HG03025 (cell line): ENCODE measurements at regions not wholly inside any gene's neighbourhood (a gene's known extent, or its start where the extent isn't known, plus 50 kb on each side); places are given as distances from the start of the nearest gene placed in this dataset.
"Not testable (repeated sequence)": the region's sequence is repeated elsewhere in the genome, so short reads cannot be mapped to it uniquely, and the experiment has no call there.

Experiments
- ATAC-seq: cut with Tn5 transposase; IDR thresholded peaks from one replicate; pipeline ENCODE4 v1.9.1; 2021; ENCODE audit warnings: mild to moderate bottlenecking, moderate library complexity; ENCODE audit not compliant: unreplicated experiment, low FRiP score

DNA sequence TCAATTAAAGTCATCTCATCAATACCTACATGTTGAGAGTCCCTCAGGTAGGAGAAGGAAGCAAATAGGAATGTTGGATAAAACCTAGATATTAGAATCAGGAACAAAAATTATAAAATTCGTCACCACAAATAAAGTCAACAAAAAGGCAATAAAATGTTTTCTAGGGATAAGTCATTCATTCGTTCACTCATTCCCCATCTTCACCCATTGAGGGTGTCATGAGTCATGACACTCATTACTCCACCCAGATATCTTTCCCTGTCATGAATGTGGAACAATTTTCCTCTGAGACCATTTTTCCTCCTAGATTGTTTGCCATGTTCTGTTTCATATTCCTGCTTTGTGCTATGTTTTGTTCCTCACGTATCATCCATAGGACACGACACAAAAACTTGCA lies 50.9 kb upstream of the OLIG3 start:
- no peak for ATAC-seq

DNA sequence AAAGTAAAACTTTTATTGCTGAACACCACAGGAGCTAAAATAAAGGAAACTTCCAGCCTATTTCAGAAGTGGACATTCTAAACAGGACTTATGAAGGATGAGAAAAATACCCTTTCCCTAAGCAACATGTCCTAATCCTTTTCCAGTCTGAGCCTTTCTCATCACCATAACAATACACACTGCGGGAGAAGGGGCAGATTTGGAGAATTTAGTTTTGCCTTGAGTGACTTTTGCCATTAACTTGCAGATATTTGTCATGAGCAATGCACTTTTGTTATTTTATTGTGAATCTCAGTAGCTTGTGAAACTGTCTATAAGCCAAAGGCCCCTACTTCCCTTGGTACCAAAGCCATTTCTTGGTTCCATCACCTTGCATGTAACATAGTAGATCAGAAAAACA lies 53.0 kb upstream of the OLIG3 start:
- ATAC-seq = no peak

GRCh38 chr6:137547601-137548000 lies 53.4 kb upstream of the OLIG3 start:
- no peak for ATAC-seq

- no peak for ATAC-seq
Measured at GRCh38 chr6:137549106-137549505, 54.9 kb upstream of the OLIG3 start.

GRCh38 chr6:137550535-137550934 lies 56.3 kb upstream of the OLIG3 start:
- no peak for ATAC-seq

- ATAC-seq = no peak
Measured at GRCh38 chr6:137552146-137552545, 58.0 kb upstream of the OLIG3 start.

GRCh38 chr6:137552809-137553208 lies 58.6 kb upstream of the OLIG3 start:
- no peak for ATAC-seq

- not testable (repeated sequence) for ATAC-seq
Measured at GRCh38 chr6:137559521-137560183, 65.5 kb upstream of the OLIG3 start.

DNA sequence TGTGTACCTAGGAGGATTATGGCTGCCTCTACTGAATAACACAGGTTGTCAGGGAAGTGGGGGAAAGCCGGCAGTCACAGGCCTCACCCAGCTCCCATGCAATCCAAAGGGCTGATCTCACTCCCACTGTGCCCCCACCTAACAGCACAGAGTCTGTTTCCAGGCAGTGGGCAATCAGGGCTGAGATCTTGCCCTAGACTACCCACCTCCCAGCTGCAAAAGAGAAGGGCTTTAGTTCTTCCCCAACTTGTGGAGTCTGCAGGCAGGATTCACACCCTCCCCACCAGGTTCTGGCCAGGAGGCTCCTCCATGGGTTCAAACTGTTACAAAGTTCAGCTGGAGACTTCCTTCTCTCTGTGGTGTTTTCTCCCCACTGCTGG lies 66.0 kb upstream of the OLIG3 start:
- ATAC-seq = no peak

GRCh38 chr6:137568067-137568466 lies 73.9 kb upstream of the OLIG3 start:
- no peak for ATAC-seq

DNA sequence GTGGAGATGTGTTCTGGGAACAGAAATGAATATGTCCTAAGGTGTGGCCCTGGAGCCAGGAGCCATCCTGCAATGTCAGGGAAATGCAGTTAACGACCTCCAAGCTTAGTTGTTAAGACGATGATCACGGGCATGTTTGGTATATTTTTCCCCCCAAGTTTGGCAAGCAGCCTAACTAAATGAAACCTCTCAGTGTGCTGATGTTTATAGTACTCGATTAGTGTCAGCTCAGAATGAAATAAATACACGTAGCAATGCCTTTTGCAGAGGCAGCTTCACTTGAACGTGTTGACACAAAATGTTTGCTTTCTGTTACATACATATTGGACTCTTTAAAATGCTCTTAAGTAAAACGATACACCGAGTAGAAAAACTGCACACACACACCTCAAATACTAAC lies 76.2 kb upstream of the OLIG3 start:
- ATAC-seq = no peak

DNA sequence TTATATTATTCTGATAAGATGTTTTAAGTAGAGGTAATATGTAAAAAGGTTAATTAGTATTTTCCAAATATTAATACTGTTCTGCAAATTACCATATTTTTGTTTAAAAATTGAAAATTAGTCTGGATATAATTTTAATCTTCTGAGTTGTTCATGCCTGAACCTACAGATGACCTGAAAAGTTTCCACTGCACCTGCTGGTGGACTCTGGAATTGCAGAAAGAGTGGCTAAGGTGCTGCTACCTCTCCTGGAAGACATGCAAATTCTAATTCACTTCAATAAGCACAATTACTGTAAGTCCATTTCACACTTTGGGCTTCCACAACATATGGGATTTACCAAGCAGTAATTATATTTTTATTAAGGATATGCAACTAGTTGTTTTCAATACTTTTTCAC lies 77.7 kb upstream of the OLIG3 start:
- ATAC-seq = no peak

GRCh38 chr6:137573739-137574138 lies 79.5 kb upstream of the OLIG3 start:
- ATAC-seq = no peak

DNA sequence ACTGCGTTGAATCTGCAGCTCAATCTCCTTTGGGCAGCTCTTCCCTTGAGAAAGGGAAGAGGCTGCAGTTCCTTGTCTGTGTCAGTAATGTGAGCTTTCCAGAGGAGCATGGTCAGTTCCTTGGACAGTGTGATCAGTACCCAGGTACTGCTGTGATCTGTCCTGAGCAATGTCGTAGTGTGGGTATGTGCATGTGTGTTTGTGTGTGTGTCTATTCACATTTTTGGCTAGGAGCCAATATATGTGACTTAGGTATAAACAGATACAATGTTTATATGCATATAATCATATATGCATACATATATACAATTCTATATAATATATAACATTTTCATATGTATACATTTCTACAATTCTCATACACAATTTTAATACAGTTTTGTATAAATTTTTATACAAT lies 85.4 kb upstream of the OLIG3 start:
- no peak for ATAC-seq

DNA sequence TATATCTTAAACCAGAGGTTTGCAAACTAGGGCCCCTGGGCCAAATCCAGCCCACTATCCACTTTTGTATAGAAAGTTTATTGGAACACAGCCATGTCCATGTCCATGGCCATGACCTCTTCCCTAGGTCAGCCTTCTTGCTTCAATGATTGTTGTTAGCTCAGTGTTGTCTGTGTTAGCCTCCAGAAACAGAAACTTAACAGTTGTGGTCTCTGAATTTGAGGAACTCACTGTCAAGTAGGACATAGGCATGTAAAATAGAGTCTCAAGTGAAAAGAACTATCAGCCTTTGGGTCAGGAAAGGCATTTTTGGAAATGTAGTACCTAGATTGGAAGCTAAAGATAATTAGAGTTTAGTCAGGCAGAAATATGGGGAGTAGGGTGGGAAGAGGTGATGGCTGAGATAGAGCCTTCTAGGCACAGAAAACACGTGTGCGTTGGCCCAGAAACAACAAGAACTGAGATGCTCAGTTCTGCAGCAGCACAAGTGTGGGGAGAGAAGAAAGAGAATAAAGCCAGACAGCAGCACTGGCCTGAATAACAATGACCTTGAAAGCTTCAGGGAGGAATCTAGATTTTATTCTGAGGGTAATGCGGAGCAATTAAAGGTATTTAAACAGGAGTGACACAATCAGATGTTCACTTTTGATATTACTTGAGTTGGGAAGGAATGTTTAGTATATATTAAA lies 87.0 kb upstream of the OLIG3 start:
- ATAC-seq = no peak

- not testable (repeated sequence) for ATAC-seq
Measured at GRCh38 chr6:137583519-137583918, 89.3 kb upstream of the OLIG3 start.

DNA sequence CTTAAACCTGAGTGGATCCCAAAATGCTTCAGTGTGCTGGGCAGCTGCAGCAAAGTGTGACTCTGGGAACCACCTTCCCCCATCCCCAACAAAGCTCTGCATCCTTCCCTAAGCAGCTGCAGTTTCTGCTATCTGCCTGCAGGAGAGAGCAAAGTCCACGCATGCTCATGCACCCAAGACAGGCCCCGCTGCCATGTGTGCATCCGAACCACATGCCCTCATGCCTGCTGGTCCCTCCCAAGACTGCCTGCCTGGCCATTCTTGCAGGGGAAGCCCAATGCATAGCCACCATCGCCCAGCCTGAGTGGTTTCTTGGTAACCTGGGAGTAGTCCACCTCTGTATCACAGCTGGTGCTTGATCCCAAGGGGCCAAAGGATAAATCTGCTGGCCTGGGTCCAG lies 94.3 kb upstream of the OLIG3 start:
- ATAC-seq = no peak

DNA sequence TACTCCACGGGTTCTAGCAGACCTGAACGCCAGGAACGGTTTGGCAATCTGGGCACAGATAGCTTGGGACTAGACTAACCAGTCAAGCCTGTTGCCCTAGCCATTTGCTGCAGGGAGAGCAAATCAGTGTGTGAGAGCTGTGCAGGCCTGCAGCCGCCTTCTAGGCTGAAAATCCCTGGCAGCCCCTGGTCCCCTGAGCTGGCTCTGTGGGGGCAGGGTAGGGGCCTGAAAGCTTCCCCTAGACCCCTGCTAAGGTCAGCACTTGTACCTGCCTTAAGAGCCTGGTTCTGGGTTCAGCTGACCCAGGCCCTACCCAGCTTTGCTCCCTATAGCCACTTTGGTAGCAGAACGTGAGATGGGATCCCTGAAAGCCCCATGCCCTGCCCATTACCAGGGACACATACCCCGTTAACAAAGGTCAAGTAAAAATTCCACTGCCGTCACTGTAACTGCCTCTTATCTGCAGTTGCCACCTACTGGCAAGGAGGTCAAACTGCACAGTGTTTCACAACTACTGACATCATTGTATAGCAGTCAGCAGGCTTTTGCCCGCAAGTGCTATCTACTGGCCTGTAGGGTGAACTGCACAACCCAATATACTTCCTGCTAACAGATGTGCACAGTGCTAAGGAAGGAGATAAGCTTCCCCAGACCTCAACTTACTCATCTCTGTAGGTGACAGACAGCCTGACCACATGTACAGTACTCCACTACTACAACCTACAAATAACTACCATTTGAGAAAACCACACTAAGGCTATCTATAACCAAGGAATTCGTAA lies 95.1 kb upstream of the OLIG3 start:
- peak; percentile 100 for ATAC-seq

DNA sequence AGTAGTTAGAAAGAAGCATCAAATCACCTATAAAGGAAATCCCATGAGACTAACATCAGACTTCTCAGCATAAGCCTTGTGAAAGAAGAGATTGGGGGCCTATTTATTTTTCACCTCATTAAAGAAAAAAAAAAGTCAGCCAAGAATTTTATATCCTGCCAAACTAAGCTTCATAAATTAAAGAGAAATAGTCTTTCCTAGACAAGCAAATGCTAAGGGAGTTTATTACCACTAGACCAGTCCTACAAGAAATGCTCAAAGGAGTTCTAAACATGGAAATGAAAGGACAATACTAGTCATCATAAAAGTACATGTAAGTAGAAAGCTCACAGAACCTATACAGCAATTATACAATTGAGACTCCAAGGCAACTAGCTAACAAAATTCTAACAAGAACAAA lies 96.5 kb upstream of the OLIG3 start:
- ATAC-seq = no peak

GRCh38 chr6:137601471-137601870 lies 107.3 kb upstream of the OLIG3 start:
- no peak for ATAC-seq

DNA sequence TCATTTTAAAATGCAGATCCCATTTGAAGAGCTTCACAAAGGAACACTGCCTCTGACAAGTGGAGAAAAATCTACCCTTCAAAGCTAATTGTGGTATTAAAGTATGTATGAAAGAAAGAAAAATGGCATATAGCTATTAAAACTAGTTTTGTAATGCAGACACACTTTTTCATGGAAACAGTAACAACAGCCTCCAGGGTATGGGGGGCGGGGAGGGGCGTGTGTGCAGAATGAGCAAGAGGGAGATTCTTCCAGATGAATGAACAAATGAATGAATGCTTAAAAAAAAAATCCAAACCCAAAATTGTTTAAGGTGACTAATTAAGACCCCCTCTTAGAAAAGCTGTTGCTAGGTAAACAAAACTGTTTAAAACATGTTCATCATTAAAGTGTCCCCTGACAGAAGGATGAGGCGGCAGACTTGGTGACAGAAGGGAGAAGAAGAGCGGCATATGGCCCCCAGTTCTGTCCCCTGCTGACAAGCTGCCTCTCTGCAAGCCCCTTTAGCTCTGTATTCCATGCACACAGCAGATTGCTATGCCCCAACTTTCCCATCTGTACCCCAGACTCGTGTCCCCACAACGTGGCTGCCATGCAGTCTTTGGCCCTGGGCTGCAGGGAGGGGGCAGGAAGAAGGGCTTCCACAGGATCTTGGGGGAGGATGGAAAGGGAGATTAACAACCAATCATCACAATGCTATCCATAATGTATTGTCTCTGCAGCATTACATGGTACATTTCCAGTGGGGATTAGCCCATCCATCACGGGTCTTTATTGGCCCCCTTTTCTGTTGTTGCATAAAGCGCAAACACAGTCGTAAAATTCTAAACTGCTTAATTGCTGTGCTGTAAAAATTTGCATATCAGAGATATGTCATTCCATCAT lies 108.4 kb upstream of the OLIG3 start:
- ATAC-seq = no peak
